GM13976 (cell line): ENCODE measurements at regions not wholly inside any gene's neighbourhood (a gene's known extent, or its start where the extent isn't known, plus 50 kb on each side); places are given as distances from the start of the nearest gene placed in this dataset.

ENCODE experiments used
- DNase-seq: peaks from one replicate; pipeline ENCODE4 v3.0.0; 2012; ENCODE audit warnings: low spot score
- CTCF ChIP-seq: IDR thresholded peaks from 2 replicates; pipeline ENCODE4 v1.5.1; 2012; ENCODE audit warnings: borderline replicate concordance, mild to moderate bottlenecking; ENCODE audit not compliant: insufficient read depth; ENCODE audit errors: extremely low read depth, missing control alignments, control extremely low read depth
- in situ Hi-C: fragments of 300-500 bp; cut with MboI; formaldehyde crosslinking; loops from one replicate; pipeline ENCODE4 v1.12.0; 2022; ENCODE audit warnings: low sequenced_read_pairs, mixed read lengths, inconsistent platforms; ENCODE audit not compliant: unreplicated experiment

- peak; percentile 7 for TF ChIP-seq CTCF
- in situ Hi-C loops, result no loop called here
- DNase-seq, result no peak
Observed at GRCh38 chr10:83801983-83802382, 337.3 kb upstream of the GHITM start.

- no peak for DNase-seq
- in situ Hi-C loops, result no loop called here
- no peak for TF ChIP-seq CTCF
Observed at GRCh38 chr10:83806717-83807116, 332.6 kb upstream of the GHITM start.

- in situ Hi-C loops, result no loop called here
- TF ChIP-seq CTCF, result no peak
Observed at GRCh38 chr10:83809001-83809400, 330.3 kb upstream of the GHITM start.

GRCh38 chr10:83816942-83817341 lies 322.4 kb upstream of the GHITM start:
- no peak for TF ChIP-seq CTCF

More at GRCh38 chr10:83809001-83809400, 330.3 kb upstream of the GHITM start:
- DNase-seq, result no peak

GRCh38 chr10:83817797-83818196 lies 321.5 kb upstream of the GHITM start:
- no peak for DNase-seq
- in situ Hi-C loops, result no loop called here
- no peak for TF ChIP-seq CTCF

More at GRCh38 chr10:83816942-83817341, 322.4 kb upstream of the GHITM start:
- in situ Hi-C loops, result no loop called here
- DNase-seq, result no peak

- no peak for TF ChIP-seq CTCF
- in situ Hi-C loops, result no loop called here
- no peak for DNase-seq
Observed at GRCh38 chr10:83819609-83820008, 319.7 kb upstream of the GHITM start.

GRCh38 chr10:83820033-83820432 lies 319.3 kb upstream of the GHITM start:
- TF ChIP-seq CTCF, result no peak
- no peak for DNase-seq
- in situ Hi-C loops, result no loop called here
